NB4 (cell line): ENCODE measurements at regions not wholly inside any gene's neighbourhood (a gene's known extent, or its start where the extent isn't known, plus 50 kb on each side); places are given as distances from the start of the nearest gene placed in this dataset.

Experiments
- MAX ChIP-seq: IDR thresholded peaks from 2 replicates; pipeline ENCODE4 v1.6.1; 2011; ENCODE audit warnings: low read depth, low read length
- MYC ChIP-seq: IDR thresholded peaks from 2 replicates; pipeline ENCODE4 v1.6.1; 2011; ENCODE audit warnings: low read depth, low read length
- TF ChIP-seq, protein P1 (sequence below): IDR thresholded peaks from one replicate; pipeline ENCODE4 v1.5.1; 2012; ENCODE audit warnings: low read depth, low read length

DNA sequence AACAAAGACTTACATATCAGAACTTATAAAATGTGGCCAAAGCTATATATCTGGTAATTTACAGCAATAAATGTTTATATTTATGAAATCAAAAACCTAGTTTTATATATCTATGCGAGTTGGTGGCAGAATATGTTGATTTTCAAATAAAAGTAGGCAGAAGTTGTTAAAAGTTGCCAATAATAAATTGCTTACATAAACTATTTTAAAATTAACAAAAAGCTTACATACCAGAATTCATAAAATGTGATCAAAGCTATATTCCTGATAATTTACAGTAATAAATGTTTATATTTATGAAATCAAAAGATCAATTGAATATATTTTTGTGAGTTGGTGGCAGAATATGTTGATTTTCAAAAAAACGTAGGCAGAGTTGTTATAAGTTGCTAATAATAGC, 451.8 kb upstream of the KHDRBS2 start:
- TF ChIP-seq MAX (no peak), MYC (no peak)
- TF ChIP-seq, protein P1, sequence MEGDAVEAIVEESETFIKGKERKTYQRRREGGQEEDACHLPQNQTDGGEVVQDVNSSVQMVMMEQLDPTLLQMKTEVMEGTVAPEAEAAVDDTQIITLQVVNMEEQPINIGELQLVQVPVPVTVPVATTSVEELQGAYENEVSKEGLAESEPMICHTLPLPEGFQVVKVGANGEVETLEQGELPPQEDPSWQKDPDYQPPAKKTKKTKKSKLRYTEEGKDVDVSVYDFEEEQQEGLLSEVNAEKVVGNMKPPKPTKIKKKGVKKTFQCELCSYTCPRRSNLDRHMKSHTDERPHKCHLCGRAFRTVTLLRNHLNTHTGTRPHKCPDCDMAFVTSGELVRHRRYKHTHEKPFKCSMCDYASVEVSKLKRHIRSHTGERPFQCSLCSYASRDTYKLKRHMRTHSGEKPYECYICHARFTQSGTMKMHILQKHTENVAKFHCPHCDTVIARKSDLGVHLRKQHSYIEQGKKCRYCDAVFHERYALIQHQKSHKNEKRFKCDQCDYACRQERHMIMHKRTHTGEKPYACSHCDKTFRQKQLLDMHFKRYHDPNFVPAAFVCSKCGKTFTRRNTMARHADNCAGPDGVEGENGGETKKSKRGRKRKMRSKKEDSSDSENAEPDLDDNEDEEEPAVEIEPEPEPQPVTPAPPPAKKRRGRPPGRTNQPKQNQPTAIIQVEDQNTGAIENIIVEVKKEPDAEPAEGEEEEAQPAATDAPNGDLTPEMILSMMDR = no peak
